GM12878 (cell line): ENCODE measurements at regions not wholly inside any gene's neighbourhood (a gene's known extent, or its start where the extent isn't known, plus 50 kb on each side); places are given as distances from the start of the nearest gene placed in this dataset.

Experiments
- ATAC-seq: fragments of 200-7000 bp; cut with Tn5 transposase; 3 replicates; pipeline ENCODE4 v1.9.1; 2020; ENCODE audit warnings: mild to moderate bottlenecking, moderate library complexity
- BruUV-seq: library from RNA; stranded (reverse); fragments of 400-500 nt; replicated peaks from 2 replicates; lab custom pipeline; 2021; lab: Mats Ljungman, UMichigan
- CTCF ChIA-PET: fragments of 300-600 bp; sonication (Branson Sonifier 250); formaldehyde crosslinking; extraction: SDS; loops from one replicate; lab custom pipeline; 2021; ENCODE audit warnings: inconsistent platforms; lab: Yijun Ruan, JAX
- POLR2A ChIA-PET: fragments of 350-600 bp; formaldehyde crosslinking; extraction: SDS; loops from one replicate; lab custom pipeline; 2021; ENCODE audit warnings: inconsistent platforms; lab: Charles Lee
- RAD21 ChIA-PET: fragments of 300-600 bp; sonication (Branson Sonifier 250); formaldehyde crosslinking; loops from one replicate; lab custom pipeline; 2023; ENCODE audit warnings: antibody characterized with exemption; ENCODE audit not compliant: unreplicated experiment; lab: Charles Lee
- SMC1A ChIA-PET: fragments of 300-600 bp; sonication (Branson Sonifier 250); formaldehyde crosslinking; loops from one replicate; lab custom pipeline; 2023; ENCODE audit not compliant: unreplicated experiment, uncharacterized antibody; lab: Charles Lee
- DNase-seq: peaks from one replicate; pipeline ENCODE4 v3.0.0-alpha.2; 2011; ENCODE audit warnings: low read depth, low spot score
- FAIRE-seq: peaks from 3 replicates; lab custom pipeline; 2011; peaks lifted over from hg19 to GRCh38; lab: Jason Lieb, UNC
- H2AFZ ChIP-seq: 2 replicates; pipeline ENCODE4 v1.6.0; 2011; ENCODE audit warnings: low read depth, low read length, control low read depth; ENCODE audit not compliant: control insufficient read depth
- H3K27ac ChIP-seq: 2 replicates; pipeline ENCODE4 v1.5.1; 2011; ENCODE audit warnings: control low read depth; ENCODE audit not compliant: control insufficient read depth, insufficient read depth
- H3K27me3 ChIP-seq, 2 experiments: replicated peaks in 1 of 2; 2 replicates each; pipeline versions ENCODE4 v1.6.0 to v1.6.1; 2011; ENCODE audit warnings: low read length in 1 of 2; ENCODE audit not compliant: control insufficient read depth in 2 of 2, insufficient read depth in 2 of 2
- H3K36me3 ChIP-seq, 2 experiments: 2 replicates each; pipeline ENCODE4 v1.5.1; 2011; ENCODE audit warnings: low read length in 1 of 2; ENCODE audit not compliant: control insufficient read depth in 2 of 2, insufficient read depth in 2 of 2
- H3K4me1 ChIP-seq: 2 replicates; pipeline ENCODE4 v1.6.1; 2011; ENCODE audit warnings: mild to moderate bottlenecking, low read length, moderate library complexity, mixed read lengths; ENCODE audit not compliant: control insufficient read depth, insufficient read depth
- H3K4me2 ChIP-seq: 2 replicates; pipeline ENCODE4 v1.6.0; 2011; ENCODE audit warnings: control low read depth; ENCODE audit not compliant: control insufficient read depth, insufficient read depth
- H3K4me3 ChIP-seq: fragments of 200-600 bp; sonication (generic); 2 replicates; pipeline ENCODE4 v1.5.1; 2016
- H3K79me2 ChIP-seq: 2 replicates; pipeline ENCODE4 v1.6.0; 2011; ENCODE audit warnings: low read length; ENCODE audit not compliant: control insufficient read depth, insufficient read depth
- H3K9ac ChIP-seq: 2 replicates; pipeline ENCODE4 v1.8.0; 2011; ENCODE audit warnings: low read length, control low read depth, mixed read lengths; ENCODE audit not compliant: control insufficient read depth, insufficient read depth
- H3K9me3 ChIP-seq: replicated peaks from 3 replicates; pipeline ENCODE4 v1.5.1; 2011; ENCODE audit warnings: mild to moderate bottlenecking, low read length; ENCODE audit not compliant: control insufficient read depth, insufficient read depth
- H4K20me1 ChIP-seq: 2 replicates; pipeline ENCODE4 v1.6.0; 2011; ENCODE audit not compliant: control insufficient read depth, insufficient read depth
- CHD4 ChIP-seq: fragments of 200-600 bp; sonication (generic); IDR thresholded peaks from 2 replicates; pipeline ENCODE4 v1.6.1; 2016; ENCODE audit warnings: mild to moderate bottlenecking
- CREB1 ChIP-seq: IDR thresholded peaks from 2 replicates; pipeline ENCODE4 v1.6.1; 2012; ENCODE audit warnings: low read depth, mild to moderate bottlenecking, inconsistent platforms
- HDAC2 ChIP-seq: fragments of 200-600 bp; sonication (generic); IDR thresholded peaks from 2 replicates; pipeline ENCODE4 v1.6.1; 2017
- HDGF ChIP-seq: fragments of 450-650 bp; IDR thresholded peaks from 2 replicates; pipeline ENCODE4 v1.6.1; 2016; ENCODE audit warnings: antibody characterized with exemption
- IRF4 ChIP-seq: IDR thresholded peaks from 2 replicates; pipeline ENCODE4 v1.6.1; 2011; ENCODE audit warnings: low read depth, low read length
- MAX ChIP-seq: IDR thresholded peaks from 2 replicates; pipeline ENCODE4 v1.6.1; 2012; ENCODE audit warnings: low read depth, low read length, improper control_type of control experiment
- MYB ChIP-seq: fragments of 150-350 bp; IDR thresholded peaks from 2 replicates; pipeline ENCODE4 v1.6.1; 2014; ENCODE audit warnings: mild to moderate bottlenecking, low read depth, low read length, borderline replicate concordance
- NFYA ChIP-seq: IDR thresholded peaks from 2 replicates; pipeline ENCODE4 v1.6.1; 2011; ENCODE audit warnings: low read depth, mild to moderate bottlenecking, low read length, improper control_type of control experiment, borderline replicate concordance
- POU2F2 ChIP-seq: IDR thresholded peaks from 3 replicates; pipeline ENCODE4 v1.6.1; 2011; ENCODE audit warnings: low read depth, mild to moderate bottlenecking, low read length, borderline replicate concordance
- RBBP5 ChIP-seq: fragments of 200-600 bp; sonication (generic); conservative IDR thresholded peaks from 2 replicates; pipeline ENCODE4 v1.6.1; 2016
- SUZ12 ChIP-seq: fragments of 200-600 bp; sonication (generic); IDR thresholded peaks from one replicate; pipeline ENCODE4 v1.6.1; 2018; ENCODE audit warnings: antibody characterized with exemption, mild to moderate bottlenecking; ENCODE audit not compliant: unreplicated experiment
- TAF1 ChIP-seq: IDR thresholded peaks from 2 replicates; pipeline ENCODE4 v1.6.1; 2011; ENCODE audit warnings: mild to moderate bottlenecking, low read depth, low read length, borderline replicate concordance
- YBX1 ChIP-seq: fragments of 450-650 bp; IDR thresholded peaks from 2 replicates; pipeline ENCODE4 v1.6.1; 2016; ENCODE audit warnings: antibody characterized with exemption
- ZBED1 ChIP-seq: IDR thresholded peaks from 2 replicates; pipeline ENCODE4 v1.6.1; 2016; ENCODE audit warnings: borderline replicate concordance
- ZNF384 ChIP-seq: IDR thresholded peaks from 2 replicates; pipeline ENCODE4 v1.6.1; 2012; ENCODE audit warnings: low read depth, mild to moderate bottlenecking, low read length, improper control_type of control experiment, borderline replicate concordance
- WGBS: methylation state at CpG from one replicate; pipeline ENCODE4 v1.1.6; 2016; ENCODE audit warnings: low lambda C conversion rate; ENCODE audit not compliant: insufficient replicate concordance, insufficient coverage; ENCODE audit errors: missing lambda C conversion rate; 5-methylcytosine and 5-hydroxymethylcytosine counted together
- in situ Hi-C: fragments of 300-500 bp; cut with MboI; formaldehyde crosslinking; loops from 9 replicates; pipeline ENCODE4 v1.14.3; 2018; ENCODE audit warnings: mixed read lengths
- intact Hi-C: fragments of 100-400 bp; cut with micrococcal nuclease; formaldehyde crosslinking; loops from one replicate; pipeline ENCODE4 v1.14.2; 2022; ENCODE audit not compliant: unreplicated experiment
- TF ChIP-seq, protein P1 (sequence below): fragments of 450-650 bp; IDR thresholded peaks from 2 replicates; pipeline ENCODE4 v1.6.1; 2018; ENCODE audit warnings: borderline replicate concordance, mild to moderate bottlenecking; ENCODE audit not compliant: partially characterized antibody
- TF ChIP-seq, protein P2 (sequence below): fragments of 450-650 bp; IDR thresholded peaks from 2 replicates; pipeline ENCODE4 v1.6.1; 2014; ENCODE audit warnings: mild to moderate bottlenecking

DNA sequence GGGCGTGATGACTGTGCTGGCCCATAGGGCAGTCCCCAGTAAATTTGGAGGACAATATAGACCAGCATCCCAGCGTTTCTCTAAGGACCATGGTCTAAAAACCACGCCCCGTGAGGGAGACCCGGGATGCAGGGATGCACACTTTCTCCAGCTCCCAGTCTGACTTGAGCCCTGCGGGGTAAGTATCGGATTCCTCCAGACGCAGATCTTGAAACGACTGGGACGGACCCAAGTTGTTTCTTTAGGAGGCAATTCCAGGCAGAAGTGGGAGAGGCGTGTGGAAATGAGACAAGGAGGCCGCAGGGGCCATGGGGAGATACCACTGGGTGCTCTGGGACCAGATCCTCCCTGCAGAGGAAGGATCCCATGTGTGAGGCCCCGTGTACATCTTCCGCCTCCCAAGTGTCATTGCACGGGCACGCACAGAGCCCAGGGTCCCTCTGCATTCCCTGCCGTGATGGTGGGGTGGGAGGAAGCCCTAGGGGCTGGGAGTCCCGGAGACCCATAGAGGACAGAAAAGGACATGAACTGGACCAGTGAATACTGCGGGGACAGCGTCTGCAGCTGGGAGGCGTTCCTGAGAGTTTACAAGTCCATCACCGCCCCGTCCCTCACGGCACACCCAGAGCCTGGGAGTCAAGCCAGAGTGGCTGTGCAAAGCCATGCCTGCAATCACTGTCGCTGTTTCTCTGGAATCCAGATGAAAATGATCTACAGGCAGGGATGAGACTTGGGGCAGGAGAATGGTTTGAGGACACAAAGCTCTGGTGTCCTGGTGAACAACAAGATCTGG, 522.9 kb downstream of the CDH26 start:
- Histone ChIP-seq H3K27me3 (no peaks in the 10 kb centered on the region), H3K36me3 (no peaks in the 10 kb centered on the region), H2AFZ (no peak overlapping the region), H4K20me1 (no peaks in the 10 kb centered on the region), H3K4me2 (no peak overlapping the region), H3K4me1 (no peaks in the 10 kb centered on the region), H3K4me3 (no peak overlapping the region), H3K27ac (no peak overlapping the region), H3K9ac (no peak overlapping the region), H3K79me2 (no peaks in the 10 kb centered on the region), H3K9me3 (no peaks in the 10 kb centered on the region; the same call in 2 of the 3 replicates)
- in situ Hi-C loops = no loop called here
- ChIA-PET RAD21 (no interaction called here), CTCF (no interaction called here), POLR2A (no interaction called here), SMC1A (no interaction called here)
- no peak for FAIRE-seq
- no peak for DNase-seq
- intact Hi-C loops = no loop called here
- no peak for ATAC-seq
- WGBS = 39% methylated on average over 23 of the region's 25 CpGs
- no TSS peak for BruUV-seq
- TF ChIP-seq ZNF384 (no peak), TAF1 (no peak), HDGF (no peak), NFYA (no peak), SUZ12 (no peak), YBX1 (no peak), CREB1 (no peak), MYB (no peak), IRF4 (no peak), CHD4 (no peak), MAX (no peak), HDAC2 (no peak), ZBED1 (no peak), POU2F2 (no peak), RBBP5 (no peak)
- TF ChIP-seq, protein P1, sequence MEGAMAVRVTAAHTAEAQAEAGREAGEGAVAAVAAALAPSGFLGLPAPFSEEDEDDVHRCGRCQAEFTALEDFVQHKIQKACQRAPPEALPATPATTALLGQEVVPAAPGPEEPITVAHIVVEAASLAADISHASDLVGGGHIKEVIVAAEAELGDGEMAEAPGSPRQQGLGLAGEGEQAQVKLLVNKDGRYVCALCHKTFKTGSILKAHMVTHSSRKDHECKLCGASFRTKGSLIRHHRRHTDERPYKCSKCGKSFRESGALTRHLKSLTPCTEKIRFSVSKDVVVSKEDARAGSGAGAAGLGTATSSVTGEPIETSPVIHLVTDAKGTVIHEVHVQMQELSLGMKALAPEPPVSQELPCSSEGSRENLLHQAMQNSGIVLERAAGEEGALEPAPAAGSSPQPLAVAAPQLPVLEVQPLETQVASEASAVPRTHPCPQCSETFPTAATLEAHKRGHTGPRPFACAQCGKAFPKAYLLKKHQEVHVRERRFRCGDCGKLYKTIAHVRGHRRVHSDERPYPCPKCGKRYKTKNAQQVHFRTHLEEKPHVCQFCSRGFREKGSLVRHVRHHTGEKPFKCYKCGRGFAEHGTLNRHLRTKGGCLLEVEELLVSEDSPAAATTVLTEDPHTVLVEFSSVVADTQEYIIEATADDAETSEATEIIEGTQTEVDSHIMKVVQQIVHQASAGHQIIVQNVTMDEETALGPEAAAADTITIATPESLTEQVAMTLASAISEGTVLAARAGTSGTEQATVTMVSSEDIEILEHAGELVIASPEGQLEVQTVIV = no peak
- TF ChIP-seq, protein P2, sequence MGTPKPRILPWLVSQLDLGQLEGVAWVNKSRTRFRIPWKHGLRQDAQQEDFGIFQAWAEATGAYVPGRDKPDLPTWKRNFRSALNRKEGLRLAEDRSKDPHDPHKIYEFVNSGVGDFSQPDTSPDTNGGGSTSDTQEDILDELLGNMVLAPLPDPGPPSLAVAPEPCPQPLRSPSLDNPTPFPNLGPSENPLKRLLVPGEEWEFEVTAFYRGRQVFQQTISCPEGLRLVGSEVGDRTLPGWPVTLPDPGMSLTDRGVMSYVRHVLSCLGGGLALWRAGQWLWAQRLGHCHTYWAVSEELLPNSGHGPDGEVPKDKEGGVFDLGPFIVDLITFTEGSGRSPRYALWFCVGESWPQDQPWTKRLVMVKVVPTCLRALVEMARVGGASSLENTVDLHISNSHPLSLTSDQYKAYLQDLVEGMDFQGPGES = no peak
